H1 (cell line): ENCODE measurements at regions not wholly inside any gene's neighbourhood (a gene's known extent, or its start where the extent isn't known, plus 50 kb on each side); places are given as distances from the start of the nearest gene placed in this dataset.

ENCODE experiments used
- CTCF ChIA-PET: fragments of 300-600 bp; sonication (Branson Sonifier 250); formaldehyde crosslinking; loops from one replicate; lab custom pipeline; 2021; ENCODE audit not compliant: partially characterized antibody; lab: Charles Lee
- POLR2A ChIA-PET: fragments of 300-600 bp; sonication (Branson Sonifier 250); formaldehyde crosslinking; loops from one replicate; lab custom pipeline; 2021; ENCODE audit warnings: inconsistent platforms; ENCODE audit not compliant: partially characterized antibody; lab: Charles Lee
- DNase-seq, 2 experiments: peaks; one replicate each; pipeline versions ENCODE4 v3.0.0 to v3.0.0-alpha.2; 2010 to 2022; ENCODE audit warnings: low spot score in 2 of 2, low read depth in 1 of 2, mixed read lengths in 1 of 2
- FAIRE-seq: peaks from 2 replicates; lab custom pipeline; 2011; peaks lifted over from hg19 to GRCh38; lab: Jason Lieb, UNC
- H2AFZ ChIP-seq: 2 replicates; pipeline ENCODE4 v1.8.1; 2012; ENCODE audit warnings: low read length, inconsistent platforms
- H2AK5ac ChIP-seq: 2 replicates; pipeline ENCODE4 v1.6.1; 2013; ENCODE audit warnings: low read depth, low read length
- H2BK120ac ChIP-seq: replicated peaks from 2 replicates; pipeline ENCODE3; 2013; ENCODE audit warnings: low read depth, low read length, inconsistent platforms
- H2BK12ac ChIP-seq: 2 replicates; pipeline ENCODE4 v1.6.1; 2013; ENCODE audit warnings: low read depth, low read length
- H2BK15ac ChIP-seq: 2 replicates; pipeline ENCODE4 v1.6.1; 2013; ENCODE audit warnings: low read length
- H2BK20ac ChIP-seq: 2 replicates; pipeline ENCODE4 v1.6.1; 2013; ENCODE audit warnings: low read length
- H2BK5ac ChIP-seq: 2 replicates; pipeline ENCODE4 v1.6.1; 2013; ENCODE audit warnings: low read depth, low read length
- H3K14ac ChIP-seq: 2 replicates; pipeline ENCODE4 v1.6.1; 2013; ENCODE audit warnings: inconsistent platforms; ENCODE audit not compliant: insufficient read length
- H3K18ac ChIP-seq: 2 replicates; pipeline ENCODE4 v1.6.1; 2013; ENCODE audit warnings: low read length; ENCODE audit errors: extremely low read depth
- H3K23ac ChIP-seq: 2 replicates; pipeline ENCODE4 v1.6.1; 2013; ENCODE audit warnings: inconsistent platforms; ENCODE audit not compliant: insufficient read length
- H3K23me2 ChIP-seq: 2 replicates; pipeline ENCODE4 v1.6.1; 2013; ENCODE audit warnings: low read depth, low read length
- H3K27ac ChIP-seq: 2 replicates; pipeline ENCODE4 v1.6.1; 2011; ENCODE audit warnings: low read depth, low read length, inconsistent platforms
- H3K27me3 ChIP-seq, 4 experiments: replicated peaks in 1 of 4; 1 replicate in 1 of 4; 2 replicates in 3 of 4; pipeline versions ENCODE4 v1.6.1 to v1.8.1; 2011 to 2013; ENCODE audit warnings: low read length in 3 of 4, mild to moderate bottlenecking in 3 of 4, inconsistent platforms in 2 of 4, mixed read lengths in 2 of 4, moderate library complexity in 1 of 4; ENCODE audit not compliant: control insufficient read depth in 3 of 4, insufficient read depth in 3 of 4; ENCODE audit errors: extremely low read depth in 1 of 4
- H3K36me3 ChIP-seq, 4 experiments: 2 replicates each; pipeline versions ENCODE4 v1.6.1 to v1.8.1; 2011 to 2013; ENCODE audit warnings: mild to moderate bottlenecking in 4 of 4, low read length in 3 of 4, moderate library complexity in 2 of 4, control low read depth in 1 of 4, inconsistent platforms in 1 of 4; ENCODE audit not compliant: insufficient read depth in 4 of 4, control insufficient read depth in 2 of 4
- H3K4ac ChIP-seq: replicated peaks from 2 replicates; pipeline ENCODE3; 2013; ENCODE audit warnings: low read length, low read depth, mixed read lengths, inconsistent platforms; ENCODE audit not compliant: insufficient read length
- H3K4me1 ChIP-seq, 4 experiments: replicated peaks in 1 of 4; 1 replicate in 1 of 4; 2 replicates in 3 of 4; pipeline versions ENCODE4 v1.6.1 to v1.8.1; 2011 to 2013; ENCODE audit warnings: low read length in 3 of 4, inconsistent platforms in 2 of 4, mixed read lengths in 1 of 4; ENCODE audit not compliant: insufficient read depth in 4 of 4, control insufficient read depth in 3 of 4
- H3K4me2 ChIP-seq, 2 experiments: 2 replicates each; pipeline versions ENCODE4 v1.6.1 to v1.8.1; 2011 to 2013; ENCODE audit warnings: low read depth in 2 of 2, low read length in 2 of 2, control low read depth in 1 of 2, inconsistent platforms in 1 of 2, mild to moderate bottlenecking in 1 of 2; ENCODE audit not compliant: insufficient read depth in 1 of 2
- H3K4me3 ChIP-seq, 4 experiments: fragments of 200-600, 300-600 bp in 1 of 4; sonication (generic), shearing (Covaris generic), sonication (Bioruptor Twin) in 1 of 4; 2 replicates each; pipeline versions ENCODE4 v1.5.1 to v1.8.1; 2011 to 2016; ENCODE audit warnings: low read length in 4 of 4, low read depth in 3 of 4, control low read depth in 2 of 4, inconsistent platforms in 2 of 4, mild to moderate bottlenecking in 2 of 4, mixed read lengths in 1 of 4, moderate library complexity in 1 of 4; ENCODE audit not compliant: insufficient read depth in 2 of 4; ENCODE audit errors: extremely low read depth in 1 of 4
- H3K56ac ChIP-seq: replicated peaks from 2 replicates; pipeline ENCODE3; 2013; ENCODE audit warnings: low read depth, mild to moderate bottlenecking, mixed read lengths, low read length, inconsistent platforms; ENCODE audit not compliant: insufficient read length
- H3K79me1 ChIP-seq: 2 replicates; pipeline ENCODE4 v1.6.1; 2013; ENCODE audit warnings: low read depth, low read length, control low read depth
- H3K79me2 ChIP-seq, 2 experiments: 2 replicates each; pipeline versions ENCODE4 v1.6.1 to v1.8.1; 2012 to 2013; ENCODE audit warnings: low read length in 2 of 2, mild to moderate bottlenecking in 2 of 2, inconsistent platforms in 1 of 2; ENCODE audit not compliant: insufficient read depth in 2 of 2, control insufficient read depth in 1 of 2
- H3K9ac ChIP-seq, 4 experiments: replicated peaks in 1 of 4; 1 replicate in 1 of 4; 2 replicates in 3 of 4; pipeline versions ENCODE4 v1.6.1 to v1.8.1; 2011 to 2013; ENCODE audit warnings: low read depth in 3 of 4, low read length in 3 of 4, control low read depth in 2 of 4, mild to moderate bottlenecking in 2 of 4, moderate library complexity in 2 of 4, inconsistent platforms in 1 of 4; ENCODE audit errors: extremely low read depth in 1 of 4
- H3K9me3 ChIP-seq, 2 experiments: 2 replicates each; pipeline versions ENCODE4 v1.6.1 to v1.8.1; 2012 to 2013; ENCODE audit warnings: mild to moderate bottlenecking in 2 of 2, moderate library complexity in 2 of 2, control low read depth in 1 of 2, inconsistent platforms in 1 of 2, low read depth in 1 of 2, low read length in 1 of 2, mixed read lengths in 1 of 2; ENCODE audit not compliant: insufficient read depth in 2 of 2
- H4K20me1 ChIP-seq, 2 experiments: replicated peaks in 1 of 2; 2 replicates each; pipeline versions ENCODE3 to v1.8.1; 2011 to 2013; ENCODE audit warnings: inconsistent platforms in 2 of 2, low read length in 2 of 2, mild to moderate bottlenecking in 1 of 2; ENCODE audit not compliant: insufficient read depth in 2 of 2, control insufficient read depth in 1 of 2
- H4K5ac ChIP-seq: 2 replicates; pipeline ENCODE4 v1.6.1; 2013; ENCODE audit warnings: low read length, low read depth, mixed read lengths, inconsistent platforms; ENCODE audit not compliant: insufficient read length
- H4K8ac ChIP-seq: 2 replicates; pipeline ENCODE4 v1.8.0; 2013; ENCODE audit warnings: mild to moderate bottlenecking, moderate library complexity, low read length, inconsistent platforms; ENCODE audit not compliant: insufficient read depth; ENCODE audit errors: extremely low read depth
- H4K91ac ChIP-seq: replicated peaks from 2 replicates; pipeline ENCODE3; 2013; ENCODE audit warnings: low read length, mixed read lengths, inconsistent platforms; ENCODE audit not compliant: insufficient read length
- BACH1 ChIP-seq: IDR thresholded peaks from 2 replicates; pipeline ENCODE4 v1.6.1; 2012; ENCODE audit warnings: low read length, improper control_type of control experiment
- CREB1 ChIP-seq: IDR thresholded peaks from 2 replicates; pipeline ENCODE4 v1.6.1; 2012; ENCODE audit warnings: inconsistent platforms
- EGR1 ChIP-seq: IDR thresholded peaks from 2 replicates; pipeline ENCODE4 v1.6.1; 2011; ENCODE audit warnings: low read depth, low read length, borderline replicate concordance
- KDM5A ChIP-seq: fragments of 200-600 bp; IDR thresholded peaks from 2 replicates; pipeline ENCODE4 v1.7.1; 2012; ENCODE audit warnings: mild to moderate bottlenecking, low read length, inconsistent platforms, mixed read lengths
- PHF8 ChIP-seq: fragments of 200-600 bp; sonication (generic); conservative IDR thresholded peaks from 2 replicates; pipeline ENCODE4 v1.7.1; 2012; ENCODE audit warnings: low read depth, mild to moderate bottlenecking, inconsistent platforms, low read length, moderate library complexity
- RAD21 ChIP-seq, 2 experiments: IDR thresholded peaks in 1 of 2; conservative IDR thresholded peaks in 1 of 2; 2 replicates each; pipeline ENCODE4 v1.6.1; 2011; ENCODE audit warnings: low read depth in 2 of 2, low read length in 2 of 2, improper control_type of control experiment in 1 of 2, inconsistent platforms in 1 of 2, mild to moderate bottlenecking in 1 of 2, moderate library complexity in 1 of 2
- RBBP5 ChIP-seq: IDR thresholded peaks from 2 replicates; pipeline ENCODE4 v1.7.1; 2012; ENCODE audit warnings: low read depth, mild to moderate bottlenecking, inconsistent platforms, low read length, moderate library complexity, borderline replicate concordance
- RXRA ChIP-seq: IDR thresholded peaks from 2 replicates; pipeline ENCODE4 v1.6.1; 2011; ENCODE audit warnings: low read depth, mild to moderate bottlenecking, low read length, moderate library complexity; ENCODE audit not compliant: insufficient read depth
- SAP30 ChIP-seq: fragments of 300-600 bp; sonication (generic); IDR thresholded peaks from 2 replicates; pipeline ENCODE4 v1.7.1; 2012; ENCODE audit warnings: low read length, moderate library complexity, mild to moderate bottlenecking, inconsistent platforms; ENCODE audit not compliant: insufficient read depth, insufficient replicate concordance
- SIX5 ChIP-seq: IDR thresholded peaks from 2 replicates; pipeline ENCODE4 v1.6.1; 2011; ENCODE audit warnings: mild to moderate bottlenecking, low read depth, low read length
- SP1 ChIP-seq: IDR thresholded peaks from 2 replicates; pipeline ENCODE4 v1.6.1; 2011; ENCODE audit warnings: low read depth, low read length
- TBP ChIP-seq: IDR thresholded peaks from 2 replicates; pipeline ENCODE4 v1.6.1; 2011; ENCODE audit warnings: low read depth, low read length, improper control_type of control experiment
- YY1 ChIP-seq: IDR thresholded peaks from 2 replicates; pipeline ENCODE4 v1.6.1; 2011; ENCODE audit warnings: low read depth, mild to moderate bottlenecking, low read length
- ZNF274 ChIP-seq: IDR thresholded peaks from 2 replicates; pipeline ENCODE4 v1.7.0; 2012; ENCODE audit warnings: low read length, borderline replicate concordance; ENCODE audit errors: extremely low read depth
- WGBS, 2 experiments: shearing (Covaris generic) in 1 of 2; methylation state at CpG; one replicate each; pipeline versions ENCODE4 v1.1.6 to v1.1.7; 2013 to 2015; ENCODE audit warnings: low lambda C conversion rate in 2 of 2, mixed read lengths in 2 of 2, inconsistent platforms in 1 of 2, low coverage in 1 of 2, missing lambda C conversion rate in 1 of 2; ENCODE audit not compliant: insufficient replicate concordance in 2 of 2, insufficient coverage in 1 of 2, insufficient read length in 1 of 2; ENCODE audit errors: extremely low coverage in 1 of 2, missing lambda C conversion rate in 1 of 2; 5-methylcytosine and 5-hydroxymethylcytosine counted together
- TF ChIP-seq, protein P1 (sequence below): IDR thresholded peaks from 2 replicates; pipeline ENCODE4 v1.6.1; 2011; ENCODE audit warnings: low read depth, mild to moderate bottlenecking, low read length; ENCODE audit not compliant: insufficient read depth

DNA sequence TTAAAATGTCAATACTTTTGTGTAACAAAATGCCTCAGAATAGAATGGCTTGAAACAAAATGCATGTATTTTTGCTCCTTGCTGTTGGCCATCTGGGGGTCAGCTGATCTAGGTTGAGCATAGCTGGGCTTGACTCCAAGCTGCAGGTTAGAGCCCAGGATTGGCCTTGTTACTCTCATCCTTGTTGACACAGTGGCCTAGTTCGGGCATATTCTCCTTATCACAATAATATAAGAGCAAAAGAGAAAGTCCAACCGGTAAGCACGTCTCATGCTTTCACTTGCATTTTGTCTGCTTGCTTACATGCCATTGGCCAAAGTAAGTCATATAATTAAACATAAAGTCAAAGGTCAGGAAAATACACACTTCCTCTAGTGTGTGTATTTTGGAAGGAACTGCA, 456.2 kb downstream of the KCNT2 start:
- 89% methylated on average over 3 of the region's 3 CpGs; no CpG with 5 or more reads in 1 of the 2 experiments for WGBS, 2 experiments
- no peak overlapping the region for H3K27ac ChIP-seq
- H2BK5ac ChIP-seq = no peak overlapping the region
- H3K56ac ChIP-seq = no peak overlapping the region
- H3K27me3 ChIP-seq = no peaks in the 10 kb centered on the region
- no peaks in the 10 kb centered on the region for H3K79me2 ChIP-seq
- CTCF ChIA-PET = interaction anchor here (0.7 to 0.8 kb wide), 2 partner anchors 29 to 506 kb away, joined by 3 read pairs; no protein-coding TSS in a partner anchor
- no peaks in the 10 kb centered on the region for H3K79me1 ChIP-seq
- H4K5ac ChIP-seq = no peak overlapping the region
- no peak overlapping the region for H2BK120ac ChIP-seq
- H3K4me3 ChIP-seq = no peak overlapping the region
- no peak overlapping the region for H4K91ac ChIP-seq
- H3K4me1 ChIP-seq = 0 out of 7 replicates have a peak, but pooled peaks cover 0 to 1% (median 0%) of the 10 kb centered on the region in 4 experiments
- FAIRE-seq (no peak), DNase-seq (no peak)
- H3K4me2 ChIP-seq = no peak overlapping the region
- no peak overlapping the region for H3K9ac ChIP-seq
- H2AK5ac ChIP-seq = no peak overlapping the region
- H3K18ac ChIP-seq = no peak overlapping the region
- H3K23me2 ChIP-seq = no peaks in the 10 kb centered on the region
- H3K4ac ChIP-seq = no peak overlapping the region
- H4K20me1 ChIP-seq = no peaks in the 10 kb centered on the region
- H3K14ac ChIP-seq = no peak overlapping the region
- H2BK15ac ChIP-seq = no peak overlapping the region
- no peaks in the 10 kb centered on the region for H3K36me3 ChIP-seq
- no peak overlapping the region for H2BK12ac ChIP-seq
- H2AFZ ChIP-seq = peak overlapping the region; percentile 71; the same call in 1 of the 2 replicates
- no peak overlapping the region for H4K8ac ChIP-seq
- no peak overlapping the region for H2BK20ac ChIP-seq
- H3K23ac ChIP-seq = no peak overlapping the region
- H3K9me3 ChIP-seq = no peaks in the 10 kb centered on the region
- POLR2A ChIA-PET = no interaction called here
- TF ChIP-seq BACH1 (no peak), PHF8 (no peak), RXRA (no peak), ZNF274 (no peak), EGR1 (no peak), CREB1 (no peak), RBBP5 (no peak), KDM5A (no peak), RAD21 (IDR thresholded peaks at IDR 0.05 in 1 of 2, conservative IDR thresholded peaks at IDR 0.05 in 1 of 2; ENCODE audit: low read depth in 2 of 2, low read length in 2 of 2) (no peak), TBP (no peak), YY1 (no peak), SP1 (no peak), SAP30 (no peak), SIX5 (no peak)
- TF ChIP-seq, protein P1, sequence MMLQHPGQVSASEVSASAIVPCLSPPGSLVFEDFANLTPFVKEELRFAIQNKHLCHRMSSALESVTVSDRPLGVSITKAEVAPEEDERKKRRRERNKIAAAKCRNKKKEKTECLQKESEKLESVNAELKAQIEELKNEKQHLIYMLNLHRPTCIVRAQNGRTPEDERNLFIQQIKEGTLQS = no peak
